ENCODE measurements at regions not wholly inside any gene's neighbourhood (a gene's known extent, or its start where the extent isn't known, plus 50 kb on each side); places are given as distances from the start of the nearest gene placed in this dataset.

GRCh38 chr1:5444396-5444795 is 547.8 kb downstream of the NPHP4 start:
- DNase-seq (ENCODE audit: extremely low spot score) = no peak
- POLR2A ChIA-PET = no interaction called here
- TF ChIP-seq ARNT (IDR thresholded peaks at IDR 0.05) (no peak), FOXA1 (IDR thresholded peaks at IDR 0.05) (no peak), FOXM1 (IDR thresholded peaks at IDR 0.05; ENCODE audit: borderline replicate concordance) (no peak), TARDBP (IDR thresholded peaks at IDR 0.05) (no peak), ZNF384 (IDR thresholded peaks at IDR 0.05) (no peak), FOXK2 (IDR thresholded peaks at IDR 0.05) (no peak)
- CTCF ChIA-PET = no interaction called here

GRCh38 chr1:5436808-5437207 is 555.4 kb downstream of the NPHP4 start:
- ChIA-PET CTCF (no interaction called here), POLR2A (no interaction called here)
- no peak for DNase-seq (ENCODE audit: extremely low spot score)
- no peak for TF ChIP-seq FOXM1 (IDR thresholded peaks at IDR 0.05; ENCODE audit: borderline replicate concordance)

GRCh38 chr1:5435414-5435813 is 556.8 kb downstream of the NPHP4 start:
- TF ChIP-seq FOXA1 (IDR thresholded peaks at IDR 0.05) (no peak), PKNOX1 (IDR thresholded peaks at IDR 0.05) (no peak), ZNF384 (IDR thresholded peaks at IDR 0.05) (no peak), FOXK2 (IDR thresholded peaks at IDR 0.05) (no peak), ELF4 (IDR thresholded peaks at IDR 0.05) (no peak), TARDBP (IDR thresholded peaks at IDR 0.05) (no peak), LEF1 (IDR thresholded peaks at IDR 0.05; ENCODE audit: borderline replicate concordance) (no peak), SP1 (IDR thresholded peaks at IDR 0.05) (no peak), FOXM1 (IDR thresholded peaks at IDR 0.05; ENCODE audit: borderline replicate concordance) (no peak), ARNT (IDR thresholded peaks at IDR 0.05) (no peak), CTBP1 (IDR thresholded peaks at IDR 0.05; ENCODE audit: borderline replicate concordance) (no peak), BHLHE40 (IDR thresholded peaks at IDR 0.05; ENCODE audit: borderline replicate concordance) (no peak), NFRKB (IDR thresholded peaks at IDR 0.05) (no peak), L3MBTL2 (conservative IDR thresholded peaks at IDR 0.05) (no peak)
- ChIA-PET POLR2A (no interaction called here), CTCF (no interaction called here)
- DNase-seq (ENCODE audit: extremely low spot score) = no peak

GRCh38 chr1:5432436-5432835 is 559.8 kb downstream of the NPHP4 start:
- POLR2A ChIA-PET = no interaction called here
- DNase-seq (ENCODE audit: extremely low spot score) = no peak

GRCh38 chr1:5430911-5431697 is 561.1 kb downstream of the NPHP4 start:
- DNase-seq (ENCODE audit: extremely low spot score) = no peak

More at GRCh38 chr1:5432436-5432835, 559.8 kb downstream of the NPHP4 start:
- CTCF ChIA-PET = no interaction called here
- no peak for TF ChIP-seq ARNT (IDR thresholded peaks at IDR 0.05)
- TF ChIP-seq PKNOX1 (IDR thresholded peaks at IDR 0.05) = no peak
- no peak for TF ChIP-seq FOXM1 (IDR thresholded peaks at IDR 0.05; ENCODE audit: borderline replicate concordance)
- TF ChIP-seq L3MBTL2 (conservative IDR thresholded peaks at IDR 0.05) = no peak
- no peak for TF ChIP-seq TARDBP (IDR thresholded peaks at IDR 0.05)
- no peak for TF ChIP-seq SP1 (IDR thresholded peaks at IDR 0.05)
- TF ChIP-seq CTBP1 (IDR thresholded peaks at IDR 0.05; ENCODE audit: borderline replicate concordance) = no peak
- TF ChIP-seq HDGF (IDR thresholded peaks at IDR 0.05; ENCODE audit: borderline replicate concordance) = no peak
- TF ChIP-seq LEF1 (IDR thresholded peaks at IDR 0.05; ENCODE audit: borderline replicate concordance) = no peak
- TF ChIP-seq FOXK2 (IDR thresholded peaks at IDR 0.05) = no peak
- TF ChIP-seq BHLHE40 (IDR thresholded peaks at IDR 0.05; ENCODE audit: borderline replicate concordance) = no peak
- TF ChIP-seq ELF4 (IDR thresholded peaks at IDR 0.05) = no peak
- TF ChIP-seq SUZ12 (IDR thresholded peaks at IDR 0.05) = no peak
- TF ChIP-seq ZNF384 (IDR thresholded peaks at IDR 0.05) = no peak
- no peak for TF ChIP-seq FOXA1 (IDR thresholded peaks at IDR 0.05)

GRCh38 chr1:5430136-5430535 is 562.1 kb downstream of the NPHP4 start:
- ChIA-PET CTCF (no interaction called here), POLR2A (no interaction called here)
- DNase-seq (ENCODE audit: extremely low spot score) = no peak
- TF ChIP-seq L3MBTL2 (conservative IDR thresholded peaks at IDR 0.05) = no peak
- no peak for TF ChIP-seq ZNF384 (IDR thresholded peaks at IDR 0.05)
- TF ChIP-seq LEF1 (IDR thresholded peaks at IDR 0.05; ENCODE audit: borderline replicate concordance) = no peak
- no peak for TF ChIP-seq ELF4 (IDR thresholded peaks at IDR 0.05)
- no peak for TF ChIP-seq FOXA1 (IDR thresholded peaks at IDR 0.05)
- no peak for TF ChIP-seq NFRKB (IDR thresholded peaks at IDR 0.05)
- TF ChIP-seq SUZ12 (IDR thresholded peaks at IDR 0.05) = no peak
- TF ChIP-seq TARDBP (IDR thresholded peaks at IDR 0.05) = no peak
- no peak for TF ChIP-seq FOXK2 (IDR thresholded peaks at IDR 0.05)

More at GRCh38 chr1:5430911-5431697, 561.1 kb downstream of the NPHP4 start:
- ChIA-PET CTCF (no interaction called here), POLR2A (no interaction called here)
- TF ChIP-seq BHLHE40 (IDR thresholded peaks at IDR 0.05; ENCODE audit: borderline replicate concordance) (no peak), TARDBP (IDR thresholded peaks at IDR 0.05) (no peak), ZNF384 (IDR thresholded peaks at IDR 0.05) (no peak), L3MBTL2 (conservative IDR thresholded peaks at IDR 0.05) (no peak), SUZ12 (IDR thresholded peaks at IDR 0.05) (no peak), PKNOX1 (IDR thresholded peaks at IDR 0.05) (no peak)

GRCh38 chr1:5428351-5428750 is 563.9 kb downstream of the NPHP4 start:
- no peak for TF ChIP-seq NFRKB (IDR thresholded peaks at IDR 0.05)
- TF ChIP-seq SUZ12 (IDR thresholded peaks at IDR 0.05) = no peak
- no peak for TF ChIP-seq CTBP1 (IDR thresholded peaks at IDR 0.05; ENCODE audit: borderline replicate concordance)
- no peak for TF ChIP-seq LEF1 (IDR thresholded peaks at IDR 0.05; ENCODE audit: borderline replicate concordance)
- TF ChIP-seq FOXM1 (IDR thresholded peaks at IDR 0.05; ENCODE audit: borderline replicate concordance) = no peak
- no peak for TF ChIP-seq ELF4 (IDR thresholded peaks at IDR 0.05)
- no peak for TF ChIP-seq L3MBTL2 (conservative IDR thresholded peaks at IDR 0.05)
- TF ChIP-seq FOXK2 (IDR thresholded peaks at IDR 0.05) = no peak
- no peak for TF ChIP-seq BHLHE40 (IDR thresholded peaks at IDR 0.05; ENCODE audit: borderline replicate concordance)
- no peak for TF ChIP-seq SP1 (IDR thresholded peaks at IDR 0.05)
- no peak for TF ChIP-seq ZNF384 (IDR thresholded peaks at IDR 0.05)
- TF ChIP-seq ARNT (IDR thresholded peaks at IDR 0.05) = no peak
- TF ChIP-seq FOXA1 (IDR thresholded peaks at IDR 0.05) = no peak
- TF ChIP-seq HDGF (IDR thresholded peaks at IDR 0.05; ENCODE audit: borderline replicate concordance) = no peak
- ChIA-PET POLR2A (no interaction called here), CTCF (no interaction called here)
- DNase-seq (ENCODE audit: extremely low spot score) = no peak

All from HEK293T (cell line).